Neural cell (in vitro differentiated cells): ENCODE measurements at regions not wholly inside any gene's neighbourhood (a gene's known extent, or its start where the extent isn't known, plus 50 kb on each side); places are given as distances from the start of the nearest gene placed in this dataset.

ENCODE experiments used
- H2AFZ ChIP-seq: fragments of 200-600, 300-800 bp; sonication (generic), shearing (Covaris generic); 2 replicates; pipeline ENCODE4 v1.6.0; 2014; ENCODE audit warnings: low read depth, mild to moderate bottlenecking, antibody characterized with exemption, low read length, moderate library complexity
- H3F3A ChIP-seq: fragments of 200-600 bp; shearing (Covaris generic); 2 replicates; pipeline ENCODE4 v1.6.1; 2016; ENCODE audit warnings: mild to moderate bottlenecking, moderate library complexity, mixed read lengths, antibody characterized with exemption, low read length; ENCODE audit not compliant: insufficient read depth, poor library complexity, severe bottlenecking
- H3K27ac ChIP-seq: fragments of 200-600, 300-800 bp; sonication (generic), shearing (Covaris generic); 2 replicates; pipeline ENCODE4 v1.5.1; 2014; ENCODE audit warnings: mild to moderate bottlenecking, low read length, moderate library complexity
- H3K27me3 ChIP-seq: fragments of 300-800, 200-600 bp; sonication (generic), shearing (Covaris generic); 2 replicates; pipeline ENCODE4 v1.6.0; 2014; ENCODE audit warnings: mild to moderate bottlenecking, low read depth, low read length, moderate library complexity; ENCODE audit not compliant: insufficient read depth
- H3K36me3 ChIP-seq: fragments of 300-800, 200-600 bp; sonication (generic), shearing (Covaris generic); 2 replicates; pipeline ENCODE4 v1.5.1; 2014; ENCODE audit warnings: mild to moderate bottlenecking, antibody characterized with exemption, low read length, moderate library complexity; ENCODE audit not compliant: insufficient read depth
- H3K4me2 ChIP-seq: fragments of 300-800, 200-600 bp; sonication (generic), shearing (Covaris generic); 2 replicates; pipeline ENCODE4 v1.6.0; 2014; ENCODE audit warnings: mild to moderate bottlenecking, low read length
- H3K4me3 ChIP-seq: fragments of 300-800, 200-600 bp; sonication (generic), shearing (Covaris generic); 2 replicates; pipeline ENCODE4 v1.5.1; 2014; ENCODE audit warnings: mild to moderate bottlenecking, low read length, moderate library complexity
- H3K79me2 ChIP-seq: fragments of 200-600 bp; shearing (Covaris generic); replicated peaks from 2 replicates; pipeline ENCODE4 v1.6.0; 2014; ENCODE audit warnings: mild to moderate bottlenecking, low read length, moderate library complexity; ENCODE audit not compliant: insufficient read depth
- H3K9ac ChIP-seq: fragments of 300-800, 200-600 bp; sonication (generic), shearing (Covaris generic); 2 replicates; pipeline ENCODE4 v1.6.1; 2016; ENCODE audit warnings: mild to moderate bottlenecking, low read length, mixed read lengths
- H3K9me2 ChIP-seq: fragments of 200-600 bp; shearing (Covaris generic); 2 replicates; pipeline ENCODE4 v1.6.1; 2016; ENCODE audit warnings: mild to moderate bottlenecking, low read length, mixed read lengths; ENCODE audit not compliant: insufficient read depth
- H3K9me3 ChIP-seq: fragments of 200-600, 300-800 bp; sonication (generic), shearing (Covaris generic); 2 replicates; pipeline ENCODE4 v1.6.1; 2016; ENCODE audit warnings: mild to moderate bottlenecking, mixed run types, low read length, moderate library complexity, mixed read lengths
- H4K20me1 ChIP-seq: fragments of 200-600 bp; shearing (Covaris generic); 2 replicates; pipeline ENCODE4 v1.6.1; 2016; ENCODE audit warnings: mild to moderate bottlenecking, mixed run types; ENCODE audit not compliant: insufficient read depth
- EP300 ChIP-seq: fragments of 450-650 bp; conservative IDR thresholded peaks from 2 replicates; pipeline ENCODE4 v1.6.1; 2014; ENCODE audit warnings: antibody characterized with exemption, mild to moderate bottlenecking, moderate library complexity; ENCODE audit not compliant: poor library complexity, severe bottlenecking
- EZH2 ChIP-seq: fragments of 200-600, 300-800 bp; shearing (Covaris generic), sonication (generic); IDR thresholded peaks from 2 replicates; pipeline ENCODE4 v1.6.1; 2014; ENCODE audit warnings: antibody characterized with exemption, low read length, borderline replicate concordance, mild to moderate bottlenecking; ENCODE audit not compliant: insufficient read depth, poor library complexity, severe bottlenecking
- MXI1 ChIP-seq: fragments of 450-650 bp; conservative IDR thresholded peaks from 2 replicates; pipeline ENCODE4 v1.6.1; 2014; ENCODE audit warnings: antibody characterized with exemption, mild to moderate bottlenecking; ENCODE audit not compliant: poor library complexity, severe bottlenecking
- POLR2AphosphoS5 ChIP-seq: IDR thresholded peaks from 2 replicates; pipeline ENCODE4 v1.6.1; 2012
- RAD21 ChIP-seq: fragments of 450-650 bp; conservative IDR thresholded peaks from 2 replicates; pipeline ENCODE4 v1.6.1; 2014; ENCODE audit warnings: antibody characterized with exemption, mild to moderate bottlenecking, moderate library complexity
- SMC3 ChIP-seq: fragments of 450-650 bp; conservative IDR thresholded peaks from 2 replicates; pipeline ENCODE4 v1.6.1; 2014; ENCODE audit warnings: antibody characterized with exemption, mild to moderate bottlenecking, moderate library complexity; ENCODE audit not compliant: poor library complexity
- TAF1 ChIP-seq: IDR thresholded peaks from 2 replicates; pipeline ENCODE4 v1.6.1; 2012; ENCODE audit warnings: low read depth
- TF ChIP-seq, protein P1 (sequence below): fragments of 450-650 bp; IDR thresholded peaks from 2 replicates; pipeline ENCODE4 v1.5.1; 2014; ENCODE audit warnings: antibody characterized with exemption, mild to moderate bottlenecking, moderate library complexity; ENCODE audit not compliant: poor library complexity, severe bottlenecking
- TF ChIP-seq, protein P2 (sequence below): IDR thresholded peaks from 2 replicates; pipeline ENCODE4 v1.6.1; 2012; ENCODE audit warnings: borderline replicate concordance

DNA sequence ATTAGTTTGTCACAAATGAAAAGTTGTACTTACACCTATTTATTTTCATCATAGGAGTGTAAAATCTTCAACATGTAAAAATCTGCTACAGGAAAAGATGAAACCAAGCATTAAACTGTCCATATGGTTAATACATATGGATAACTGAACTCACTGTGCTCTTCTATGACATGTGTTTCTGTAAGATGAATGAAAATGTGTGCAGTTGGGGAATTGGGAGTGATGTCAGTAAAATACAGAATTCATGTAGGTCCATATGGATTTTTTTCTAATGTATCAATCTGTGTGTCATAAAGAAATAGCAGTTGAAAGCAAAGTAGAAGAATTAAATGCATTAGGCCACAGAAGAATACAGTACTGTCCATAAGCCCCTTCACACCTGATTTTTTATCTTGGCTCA is 178.4 kb upstream of the COL3A1 start:
- Histone ChIP-seq H3K9me3 (no peaks in the 10 kb centered on the region), H3K9ac (no peak overlapping the region), H2AFZ (no peak overlapping the region), H4K20me1 (no peaks in the 10 kb centered on the region), H3K27ac (peak overlapping the region; percentile 33), H3K27me3 (no peaks in the 10 kb centered on the region), H3K36me3 (no peaks in the 10 kb centered on the region), H3K9me2 (no peaks in the 10 kb centered on the region), H3K4me3 (no peak overlapping the region), H3F3A (no peaks in the 10 kb centered on the region), H3K79me2 (no peaks in the 10 kb centered on the region), H3K4me2 (peak overlapping the region; percentile 17)
- no peak for TF ChIP-seq POLR2AphosphoS5
- peak; percentile 74 for TF ChIP-seq EP300
- TF ChIP-seq, protein P1, sequence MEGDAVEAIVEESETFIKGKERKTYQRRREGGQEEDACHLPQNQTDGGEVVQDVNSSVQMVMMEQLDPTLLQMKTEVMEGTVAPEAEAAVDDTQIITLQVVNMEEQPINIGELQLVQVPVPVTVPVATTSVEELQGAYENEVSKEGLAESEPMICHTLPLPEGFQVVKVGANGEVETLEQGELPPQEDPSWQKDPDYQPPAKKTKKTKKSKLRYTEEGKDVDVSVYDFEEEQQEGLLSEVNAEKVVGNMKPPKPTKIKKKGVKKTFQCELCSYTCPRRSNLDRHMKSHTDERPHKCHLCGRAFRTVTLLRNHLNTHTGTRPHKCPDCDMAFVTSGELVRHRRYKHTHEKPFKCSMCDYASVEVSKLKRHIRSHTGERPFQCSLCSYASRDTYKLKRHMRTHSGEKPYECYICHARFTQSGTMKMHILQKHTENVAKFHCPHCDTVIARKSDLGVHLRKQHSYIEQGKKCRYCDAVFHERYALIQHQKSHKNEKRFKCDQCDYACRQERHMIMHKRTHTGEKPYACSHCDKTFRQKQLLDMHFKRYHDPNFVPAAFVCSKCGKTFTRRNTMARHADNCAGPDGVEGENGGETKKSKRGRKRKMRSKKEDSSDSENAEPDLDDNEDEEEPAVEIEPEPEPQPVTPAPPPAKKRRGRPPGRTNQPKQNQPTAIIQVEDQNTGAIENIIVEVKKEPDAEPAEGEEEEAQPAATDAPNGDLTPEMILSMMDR: no peak

DNA sequence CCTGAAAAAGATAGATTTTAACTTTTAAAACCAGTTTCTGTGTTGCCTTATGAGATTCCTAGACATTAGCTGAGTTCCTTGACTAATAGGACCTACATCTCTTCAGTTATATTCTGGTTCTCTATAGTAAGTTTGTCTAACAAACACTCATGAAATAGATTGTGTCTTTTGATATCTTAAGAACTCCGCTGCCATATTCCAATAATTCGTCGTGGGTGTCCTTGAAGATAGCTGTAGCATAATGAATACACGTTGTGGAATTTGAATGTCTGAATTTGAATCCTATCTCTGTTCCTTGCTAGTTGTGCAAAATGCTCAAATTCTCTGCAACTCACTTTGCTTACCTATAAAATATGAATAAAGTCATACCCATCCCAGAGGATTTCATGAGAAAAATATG is 176.8 kb upstream of the COL3A1 start:
- H3K9ac ChIP-seq: no peak overlapping the region
- H3K27me3 ChIP-seq: no peaks in the 10 kb centered on the region
- no peaks in the 10 kb centered on the region for H3K79me2 ChIP-seq
- no peaks in the 10 kb centered on the region for H3K9me3 ChIP-seq
- H3F3A ChIP-seq: no peaks in the 10 kb centered on the region
- no peak overlapping the region for H3K4me2 ChIP-seq
- no peaks in the 10 kb centered on the region for H4K20me1 ChIP-seq
- no peak overlapping the region for H3K27ac ChIP-seq
- no peak for TF ChIP-seq EZH2
- no peak for TF ChIP-seq RAD21
- no peak for TF ChIP-seq MXI1
- TF ChIP-seq, protein P2, sequence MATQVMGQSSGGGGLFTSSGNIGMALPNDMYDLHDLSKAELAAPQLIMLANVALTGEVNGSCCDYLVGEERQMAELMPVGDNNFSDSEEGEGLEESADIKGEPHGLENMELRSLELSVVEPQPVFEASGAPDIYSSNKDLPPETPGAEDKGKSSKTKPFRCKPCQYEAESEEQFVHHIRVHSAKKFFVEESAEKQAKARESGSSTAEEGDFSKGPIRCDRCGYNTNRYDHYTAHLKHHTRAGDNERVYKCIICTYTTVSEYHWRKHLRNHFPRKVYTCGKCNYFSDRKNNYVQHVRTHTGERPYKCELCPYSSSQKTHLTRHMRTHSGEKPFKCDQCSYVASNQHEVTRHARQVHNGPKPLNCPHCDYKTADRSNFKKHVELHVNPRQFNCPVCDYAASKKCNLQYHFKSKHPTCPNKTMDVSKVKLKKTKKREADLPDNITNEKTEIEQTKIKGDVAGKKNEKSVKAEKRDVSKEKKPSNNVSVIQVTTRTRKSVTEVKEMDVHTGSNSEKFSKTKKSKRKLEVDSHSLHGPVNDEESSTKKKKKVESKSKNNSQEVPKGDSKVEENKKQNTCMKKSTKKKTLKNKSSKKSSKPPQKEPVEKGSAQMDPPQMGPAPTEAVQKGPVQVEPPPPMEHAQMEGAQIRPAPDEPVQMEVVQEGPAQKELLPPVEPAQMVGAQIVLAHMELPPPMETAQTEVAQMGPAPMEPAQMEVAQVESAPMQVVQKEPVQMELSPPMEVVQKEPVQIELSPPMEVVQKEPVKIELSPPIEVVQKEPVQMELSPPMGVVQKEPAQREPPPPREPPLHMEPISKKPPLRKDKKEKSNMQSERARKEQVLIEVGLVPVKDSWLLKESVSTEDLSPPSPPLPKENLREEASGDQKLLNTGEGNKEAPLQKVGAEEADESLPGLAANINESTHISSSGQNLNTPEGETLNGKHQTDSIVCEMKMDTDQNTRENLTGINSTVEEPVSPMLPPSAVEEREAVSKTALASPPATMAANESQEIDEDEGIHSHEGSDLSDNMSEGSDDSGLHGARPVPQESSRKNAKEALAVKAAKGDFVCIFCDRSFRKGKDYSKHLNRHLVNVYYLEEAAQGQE: no peak
- TF ChIP-seq, protein P1: no peak
- TF ChIP-seq EP300: no peak
- no peak for TF ChIP-seq POLR2AphosphoS5
- no peak for TF ChIP-seq SMC3
- no peak for TF ChIP-seq TAF1
- no peak overlapping the region for H3K4me3 ChIP-seq
- H3K36me3 ChIP-seq: no peaks in the 10 kb centered on the region
- no peaks in the 10 kb centered on the region for H3K9me2 ChIP-seq
- H2AFZ ChIP-seq: no peak overlapping the region
